BJ (cell line): ENCODE measurements at regions not wholly inside any gene's neighbourhood (a gene's known extent, or its start where the extent isn't known, plus 50 kb on each side); places are given as distances from the start of the nearest gene placed in this dataset.

Source experiments
- CTCF ChIA-PET: fragments of 350-600 bp; formaldehyde crosslinking; extraction: SDS; loops from one replicate; lab custom pipeline; 2021; ENCODE audit warnings: antibody characterized with exemption, inconsistent platforms; lab: Yijun Ruan, JAX
- POLR2A ChIA-PET: fragments of 300-600 bp; sonication (Branson Sonifier 250); formaldehyde crosslinking; extraction: SDS; loops from one replicate; lab custom pipeline; 2021; ENCODE audit warnings: antibody characterized with exemption; lab: Charles Lee
- DNase-seq: peaks from one replicate; pipeline ENCODE4 v3.0.0-alpha.2; 2011; ENCODE audit warnings: low read depth
- H3K27me3 ChIP-seq: 2 replicates; pipeline ENCODE4 v1.6.0; 2011; ENCODE audit warnings: low read length; ENCODE audit not compliant: control insufficient read depth, insufficient read depth
- H3K36me3 ChIP-seq: 2 replicates; pipeline ENCODE4 v1.5.1; 2011; ENCODE audit warnings: low read length; ENCODE audit not compliant: control insufficient read depth, insufficient read depth
- H3K4me3 ChIP-seq: 2 replicates; pipeline ENCODE4 v1.5.1; 2011; ENCODE audit warnings: low read depth, mild to moderate bottlenecking, control low read depth, low read length
- CTCF ChIP-seq: IDR thresholded peaks from 2 replicates; pipeline ENCODE4 v1.5.1; 2011; ENCODE audit warnings: low read depth, mild to moderate bottlenecking, control low read depth, inconsistent platforms, low read length, moderate library complexity; ENCODE audit not compliant: insufficient read depth

DNA sequence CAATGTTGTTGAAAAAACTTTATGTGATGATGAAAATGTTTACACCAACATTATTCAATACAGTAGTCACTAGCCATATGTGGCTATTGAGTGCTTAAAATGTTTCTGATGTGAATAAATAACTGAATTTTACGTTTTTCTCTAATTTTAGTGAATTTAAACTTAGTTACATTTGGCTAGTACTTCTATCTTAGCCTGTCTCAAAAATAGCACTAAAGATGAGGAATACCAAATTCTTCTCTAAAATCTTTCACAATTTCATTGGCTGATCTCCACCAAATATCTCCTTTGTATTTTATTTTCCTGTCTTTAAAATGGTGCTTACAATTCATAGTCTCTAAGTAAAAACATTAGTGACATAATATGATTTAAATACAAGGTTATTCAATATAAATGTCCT, 83.7 kb upstream of the RND3 start:
- CTCF ChIA-PET, result interaction anchor here (1.3 kb wide), 1 partner anchor 9 kb away, joined by 4 read pairs; no protein-coding TSS in a partner anchor

GRCh38 chr2:150570712-150571111, 83.2 kb upstream of the RND3 start:
- H3K4me3 ChIP-seq, result no peak overlapping the region

More for the DNA sequence above, 83.7 kb upstream of the RND3 start:
- no peak for TF ChIP-seq CTCF
- H3K36me3 ChIP-seq, result no peaks in the 10 kb centered on the region
- H3K27me3 ChIP-seq, result no peaks in the 10 kb centered on the region
- no peak for DNase-seq
- POLR2A ChIA-PET, result no interaction called here
- no peak overlapping the region for H3K4me3 ChIP-seq

DNA sequence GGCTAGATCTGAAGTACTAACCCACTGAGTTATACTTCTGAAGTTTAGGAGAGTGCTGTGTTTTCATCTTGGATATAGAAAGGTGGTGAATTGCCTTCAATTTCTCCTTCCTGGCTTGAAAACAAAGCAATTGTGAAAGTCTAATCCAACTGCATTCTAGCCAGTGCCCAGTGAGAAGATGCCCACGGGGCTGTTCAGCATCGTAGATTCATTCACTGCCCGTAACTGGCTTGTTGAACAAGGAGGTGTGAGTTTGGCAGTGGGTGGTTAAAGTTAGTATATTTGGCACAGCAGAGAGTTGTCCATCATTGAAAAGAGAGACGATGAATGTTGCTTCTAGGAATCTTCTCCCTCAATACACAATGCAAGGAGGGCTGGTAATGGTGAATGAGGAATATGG, 82.3 kb upstream of the RND3 start:
- ChIA-PET CTCF (interaction anchor here (1.0 to 1.3 kb wide), 2 partner anchors 7 to 37 kb away, joined by 3 to 4 read pairs; no protein-coding TSS in a partner anchor), POLR2A (no interaction called here)

More at GRCh38 chr2:150570712-150571111, 83.2 kb upstream of the RND3 start:
- peak; percentile 88 for DNase-seq
- ChIA-PET CTCF (interaction anchor here (1.3 kb wide), 1 partner anchor 8 kb away, joined by 4 read pairs; no protein-coding TSS in a partner anchor), POLR2A (no interaction called here)
- no peak for TF ChIP-seq CTCF
- Histone ChIP-seq H3K27me3 (no peaks in the 10 kb centered on the region), H3K36me3 (no peaks in the 10 kb centered on the region)

DNA sequence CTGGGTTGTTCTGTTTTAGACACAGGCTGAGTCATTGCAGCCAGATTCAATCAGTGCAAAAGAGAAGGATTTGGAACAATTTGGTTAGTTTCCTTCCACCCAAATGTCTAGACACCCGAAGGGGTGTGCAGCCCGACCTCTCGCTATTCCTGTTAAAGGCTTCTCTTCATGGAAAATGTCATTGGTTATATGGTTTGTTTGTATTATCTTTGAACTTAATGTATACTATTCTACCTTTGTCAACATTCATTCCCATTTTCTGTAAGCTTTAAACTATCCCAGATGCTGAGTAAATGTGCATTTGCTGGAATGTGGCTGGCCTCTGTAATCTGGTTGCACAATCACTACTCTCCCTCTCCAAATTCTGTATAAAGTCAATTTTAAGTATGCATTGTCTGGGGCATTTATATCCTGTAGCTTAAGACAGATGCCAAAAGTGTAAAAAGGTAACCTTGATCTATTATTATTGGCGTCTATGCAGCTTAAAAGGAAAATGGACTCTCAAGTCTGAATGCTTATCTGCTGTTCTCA, 80.4 kb upstream of the RND3 start:
- Histone ChIP-seq H3K4me3 (no peak overlapping the region), H3K36me3 (no peaks in the 10 kb centered on the region), H3K27me3 (no peaks in the 10 kb centered on the region)
- ChIA-PET CTCF (interaction anchor here (0.6 to 1.0 kb wide), 4 partner anchors 10 to 71 kb away, joined by 3 to 5 read pairs (median 4); no protein-coding TSS in a partner anchor), POLR2A (no interaction called here)
- no peak for DNase-seq
- TF ChIP-seq CTCF, result no peak

More for the DNA sequence above, 82.3 kb upstream of the RND3 start:
- no peak overlapping the region for H3K4me3 ChIP-seq
- no peak for TF ChIP-seq CTCF
- H3K27me3 ChIP-seq, result no peaks in the 10 kb centered on the region
- no peak for DNase-seq
- no peaks in the 10 kb centered on the region for H3K36me3 ChIP-seq

DNA sequence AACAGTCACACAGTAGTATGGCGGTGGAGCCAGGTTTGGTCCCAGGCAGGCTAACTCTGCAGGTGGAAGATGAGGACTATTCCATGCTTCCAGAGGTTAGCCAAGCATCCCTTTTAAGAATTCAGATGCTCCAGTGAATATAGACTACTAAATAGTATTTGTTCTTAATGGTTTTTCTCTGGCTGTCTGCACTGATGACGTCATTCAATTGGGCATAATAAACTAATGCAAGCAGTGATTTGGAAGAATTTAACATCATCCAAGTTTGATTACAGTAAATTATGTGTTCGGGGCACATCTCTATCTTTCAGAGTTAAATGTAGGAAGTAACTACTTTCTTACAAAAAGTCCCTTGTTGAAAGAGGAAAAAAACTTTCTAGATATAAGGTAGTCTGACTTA, 78.8 kb upstream of the RND3 start:
- POLR2A ChIA-PET, result no interaction called here
- CTCF ChIA-PET, result no interaction called here
- DNase-seq, result no peak
- H3K27me3 ChIP-seq, result no peaks in the 10 kb centered on the region
- TF ChIP-seq CTCF, result no peak
- no peak overlapping the region for H3K4me3 ChIP-seq
- H3K36me3 ChIP-seq, result no peaks in the 10 kb centered on the region
